Ishikawa (cell line): ENCODE measurements at regions not wholly inside any gene's neighbourhood (a gene's known extent, or its start where the extent isn't known, plus 50 kb on each side); places are given as distances from the start of the nearest gene placed in this dataset.

Source experiments
- CREB1 ChIP-seq: IDR thresholded peaks from 2 replicates; pipeline ENCODE4 v1.6.1; 2012; ENCODE audit warnings: low read depth
- EGR1 ChIP-seq: IDR thresholded peaks from 2 replicates; pipeline ENCODE4 v1.6.1; 2012
- MAX ChIP-seq: IDR thresholded peaks from 2 replicates; pipeline ENCODE4 v1.6.1; 2012
- TAF1 ChIP-seq: IDR thresholded peaks from 2 replicates; pipeline ENCODE4 v1.6.1; 2012; ENCODE audit warnings: low read depth, mild to moderate bottlenecking
- TCF12 ChIP-seq: IDR thresholded peaks from 2 replicates; pipeline ENCODE4 v1.6.1; 2012; ENCODE audit warnings: low read depth
- TEAD4 ChIP-seq: IDR thresholded peaks from 2 replicates; pipeline ENCODE4 v1.6.1; 2012

GRCh38 chr5:166795756-166796155 is 1495.7 kb upstream of the WWC1 start:
- TF ChIP-seq EGR1 (no peak), CREB1 (no peak), MAX (no peak), TCF12 (no peak), TEAD4 (no peak), TAF1 (no peak)
